WTC11 (cell line): ENCODE measurements at regions not wholly inside any gene's neighbourhood (a gene's known extent, or its start where the extent isn't known, plus 50 kb on each side); places are given as distances from the start of the nearest gene placed in this dataset.

Source experiments
- ATAC-seq: fragments of 200-7000 bp; cut with Tn5 transposase; 2 replicates; pipeline ENCODE4 v1.10.0; 2021; ENCODE audit warnings: mild to moderate bottlenecking, moderate library complexity
- CTCF ChIA-PET: fragments of 300-600 bp; sonication (Branson Sonifier 250); formaldehyde crosslinking; loops from one replicate; lab custom pipeline; 2021; ENCODE audit warnings: antibody characterized with exemption; lab: Charles Lee
- POLR2A ChIA-PET: fragments of 350-600 bp; sonication (Branson Sonifier 250); formaldehyde crosslinking; loops from one replicate; lab custom pipeline; 2021; ENCODE audit warnings: antibody characterized with exemption; lab: Charles Lee
- DNase-seq: peaks from one replicate; pipeline ENCODE4 v3.0.0; 2021; ENCODE audit warnings: low spot score
- H3K27ac Mint-ChIP-seq: 2 replicates; pipeline ENCODE4 v1.8.0; 2021; ENCODE audit warnings: mixed read lengths
- H3K27me3 Mint-ChIP-seq: 2 replicates; pipeline ENCODE4 v1.8.0; 2021; ENCODE audit warnings: low read depth, mild to moderate bottlenecking, moderate library complexity, mixed read lengths
- H3K36me3 Mint-ChIP-seq: 2 replicates; pipeline ENCODE4 v1.8.0; 2021; ENCODE audit warnings: mixed read lengths
- H3K4me1 Mint-ChIP-seq: 2 replicates; pipeline ENCODE4 v1.8.0; 2022; ENCODE audit warnings: mixed read lengths
- H3K4me3 Mint-ChIP-seq: 2 replicates; pipeline ENCODE4 v1.8.0; 2021; ENCODE audit warnings: mild to moderate bottlenecking, moderate library complexity, mixed read lengths
- H3K9me3 Mint-ChIP-seq: 2 replicates; pipeline ENCODE4 v1.8.0; 2021; ENCODE audit warnings: mixed read lengths
- EMX1 ChIP-seq: fragments of 250-450 bp; sonication (Bioruptor Pico); IDR thresholded peaks from 2 replicates; pipeline ENCODE4 v1.8.0; 2021; ENCODE audit warnings: mild to moderate bottlenecking
- FOXP1 ChIP-seq: sonication (generic); formaldehyde crosslinking; IDR thresholded peaks from 2 replicates; pipeline ENCODE4 v1.8.0; 2022; ENCODE audit warnings: missing genetic modification reagents, mild to moderate bottlenecking, moderate library complexity, borderline replicate concordance
- GABPB1 ChIP-seq: sonication (generic); formaldehyde crosslinking; IDR thresholded peaks from 2 replicates; pipeline ENCODE4 v1.8.1; 2023; ENCODE audit warnings: mild to moderate bottlenecking, missing genetic modification reagents
- MXD4 ChIP-seq: fragments of 250-450 bp; sonication (Bioruptor Pico); IDR thresholded peaks from 2 replicates; pipeline ENCODE4 v1.8.0; 2021; ENCODE audit warnings: mild to moderate bottlenecking, moderate library complexity, borderline replicate concordance
- ZNF121 ChIP-seq: sonication (generic); formaldehyde crosslinking; IDR thresholded peaks from 2 replicates; pipeline ENCODE4 v1.8.0; 2023; ENCODE audit warnings: missing genetic modification reagents
- ZNF317 ChIP-seq: sonication (generic); formaldehyde crosslinking; IDR thresholded peaks from 2 replicates; pipeline ENCODE4 v1.8.1; 2023; ENCODE audit warnings: low read depth, mild to moderate bottlenecking, moderate library complexity, missing genetic modification reagents, borderline replicate concordance
- ZNF416 ChIP-seq: fragments of 250-450 bp; sonication (Bioruptor Pico); IDR thresholded peaks from 2 replicates; pipeline ENCODE4 v1.9.0; 2021; ENCODE audit warnings: mild to moderate bottlenecking, inconsistent platforms
- ZNF671 ChIP-seq: fragments of 250-450 bp; sonication (Bioruptor Pico); IDR thresholded peaks from 2 replicates; pipeline ENCODE4 v1.8.0; 2021; ENCODE audit warnings: mild to moderate bottlenecking
- TF ChIP-seq, protein P1 (sequence below): sonication (generic); formaldehyde crosslinking; IDR thresholded peaks from 2 replicates; pipeline ENCODE4 v1.8.1; 2022; ENCODE audit warnings: low read depth, mild to moderate bottlenecking, moderate library complexity, missing genetic modification reagents, borderline replicate concordance
- TF ChIP-seq, protein P2 (sequence below): sonication (generic); formaldehyde crosslinking; IDR thresholded peaks from 2 replicates; pipeline ENCODE4 v1.8.0; 2022; ENCODE audit warnings: missing genetic modification reagents
- TF ChIP-seq, protein P3 (sequence below): fragments of 250-450 bp; sonication (Bioruptor Pico); IDR thresholded peaks from 2 replicates; pipeline ENCODE4 v1.9.0; 2021; ENCODE audit warnings: mild to moderate bottlenecking, borderline replicate concordance
- TF ChIP-seq, protein P4 (sequence below): sonication (generic); formaldehyde crosslinking; IDR thresholded peaks from 2 replicates; pipeline ENCODE4 v1.8.1; 2022; ENCODE audit warnings: low read depth, missing genetic modification reagents, borderline replicate concordance
- TF ChIP-seq, protein P5 (sequence below): sonication (generic); formaldehyde crosslinking; IDR thresholded peaks from 2 replicates; pipeline ENCODE4 v1.8.1; 2023; ENCODE audit warnings: mild to moderate bottlenecking, moderate library complexity, missing genetic modification reagents
- TF ChIP-seq, protein P6 (sequence below): sonication (generic); formaldehyde crosslinking; conservative IDR thresholded peaks from 2 replicates; pipeline ENCODE4 v1.8.1; 2022; ENCODE audit warnings: mild to moderate bottlenecking, missing genetic modification reagents
- TF ChIP-seq, protein P7 (sequence below): sonication (generic); formaldehyde crosslinking; IDR thresholded peaks from 2 replicates; pipeline ENCODE4 v1.8.0; 2023; ENCODE audit warnings: missing genetic modification reagents
- TF ChIP-seq, protein P8 (sequence below): sonication (generic); formaldehyde crosslinking; conservative IDR thresholded peaks from 2 replicates; pipeline ENCODE4 v1.8.1; 2023; ENCODE audit warnings: mild to moderate bottlenecking, low read depth, missing genetic modification reagents, moderate library complexity
- TF ChIP-seq, protein P9 (sequence below): sonication (generic); formaldehyde crosslinking; IDR thresholded peaks from 2 replicates; pipeline ENCODE4 v1.8.0; 2022; ENCODE audit warnings: mild to moderate bottlenecking, missing genetic modification reagents

DNA sequence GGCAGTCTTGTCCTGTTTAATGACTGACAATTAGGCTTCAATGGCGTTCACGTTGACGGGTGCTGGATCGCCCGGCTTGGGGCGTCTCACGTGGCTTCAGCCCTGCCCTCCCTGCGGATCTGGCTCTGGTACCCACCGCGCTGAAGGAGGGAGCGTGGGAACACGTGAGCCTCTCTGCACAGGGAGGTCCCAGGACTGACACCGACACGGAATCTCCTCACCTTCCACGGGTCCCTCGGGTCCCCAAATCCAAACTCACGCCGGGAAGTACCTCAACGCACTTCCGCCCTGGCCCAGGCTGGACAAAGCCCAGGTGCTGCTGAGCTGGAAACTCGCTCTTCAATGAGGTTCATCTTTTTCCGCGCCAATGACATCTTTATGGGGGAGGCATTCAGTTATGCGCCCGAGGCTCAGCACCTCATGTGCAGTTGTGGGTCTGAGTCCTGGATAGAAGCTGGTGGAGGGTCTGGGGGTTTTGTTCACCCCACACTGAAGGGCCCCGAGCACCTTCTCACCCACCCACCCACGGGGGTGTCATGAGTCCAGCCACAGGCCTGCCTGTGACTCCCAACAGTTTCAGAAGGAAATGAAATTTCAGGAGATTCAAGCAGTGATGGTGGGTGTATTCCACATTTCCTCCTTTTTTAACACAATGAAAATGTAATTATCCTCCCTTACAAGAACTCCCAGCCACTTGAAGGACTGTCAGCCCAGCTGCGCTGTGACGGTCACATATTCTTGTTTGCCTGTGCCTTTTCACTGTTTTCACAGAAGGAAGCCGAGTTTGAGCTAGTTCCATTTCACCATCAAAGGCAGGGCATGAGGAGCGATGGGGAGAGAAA, 251.7 kb upstream of the SFSWAP start:
- ChIA-PET CTCF (no interaction called here), POLR2A (no interaction called here)
- ATAC-seq (no peak), DNase-seq (no peak)
- no peaks in the 10 kb centered on the region for H3K36me3 Mint-ChIP-seq
- H3K9me3 Mint-ChIP-seq: peaks cover 6% of the 10 kb centered on the region
- H3K4me1 Mint-ChIP-seq: peaks cover 3% of the 10 kb centered on the region; the same call in 1 of the 2 replicates
- H3K4me3 Mint-ChIP-seq: no peak overlapping the region
- TF ChIP-seq ZNF416 (CRISPR knock-in tag): no peak
- TF ChIP-seq, protein P1, sequence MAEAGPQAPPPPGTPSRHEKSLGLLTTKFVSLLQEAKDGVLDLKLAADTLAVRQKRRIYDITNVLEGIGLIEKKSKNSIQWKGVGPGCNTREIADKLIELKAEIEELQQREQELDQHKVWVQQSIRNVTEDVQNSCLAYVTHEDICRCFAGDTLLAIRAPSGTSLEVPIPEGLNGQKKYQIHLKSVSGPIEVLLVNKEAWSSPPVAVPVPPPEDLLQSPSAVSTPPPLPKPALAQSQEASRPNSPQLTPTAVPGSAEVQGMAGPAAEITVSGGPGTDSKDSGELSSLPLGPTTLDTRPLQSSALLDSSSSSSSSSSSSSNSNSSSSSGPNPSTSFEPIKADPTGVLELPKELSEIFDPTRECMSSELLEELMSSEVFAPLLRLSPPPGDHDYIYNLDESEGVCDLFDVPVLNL: no peak
- TF ChIP-seq FOXP1 (CRISPR knock-in tag): no peak
- no peak for TF ChIP-seq ZNF121 (CRISPR knock-in tag)
- TF ChIP-seq, protein P2, sequence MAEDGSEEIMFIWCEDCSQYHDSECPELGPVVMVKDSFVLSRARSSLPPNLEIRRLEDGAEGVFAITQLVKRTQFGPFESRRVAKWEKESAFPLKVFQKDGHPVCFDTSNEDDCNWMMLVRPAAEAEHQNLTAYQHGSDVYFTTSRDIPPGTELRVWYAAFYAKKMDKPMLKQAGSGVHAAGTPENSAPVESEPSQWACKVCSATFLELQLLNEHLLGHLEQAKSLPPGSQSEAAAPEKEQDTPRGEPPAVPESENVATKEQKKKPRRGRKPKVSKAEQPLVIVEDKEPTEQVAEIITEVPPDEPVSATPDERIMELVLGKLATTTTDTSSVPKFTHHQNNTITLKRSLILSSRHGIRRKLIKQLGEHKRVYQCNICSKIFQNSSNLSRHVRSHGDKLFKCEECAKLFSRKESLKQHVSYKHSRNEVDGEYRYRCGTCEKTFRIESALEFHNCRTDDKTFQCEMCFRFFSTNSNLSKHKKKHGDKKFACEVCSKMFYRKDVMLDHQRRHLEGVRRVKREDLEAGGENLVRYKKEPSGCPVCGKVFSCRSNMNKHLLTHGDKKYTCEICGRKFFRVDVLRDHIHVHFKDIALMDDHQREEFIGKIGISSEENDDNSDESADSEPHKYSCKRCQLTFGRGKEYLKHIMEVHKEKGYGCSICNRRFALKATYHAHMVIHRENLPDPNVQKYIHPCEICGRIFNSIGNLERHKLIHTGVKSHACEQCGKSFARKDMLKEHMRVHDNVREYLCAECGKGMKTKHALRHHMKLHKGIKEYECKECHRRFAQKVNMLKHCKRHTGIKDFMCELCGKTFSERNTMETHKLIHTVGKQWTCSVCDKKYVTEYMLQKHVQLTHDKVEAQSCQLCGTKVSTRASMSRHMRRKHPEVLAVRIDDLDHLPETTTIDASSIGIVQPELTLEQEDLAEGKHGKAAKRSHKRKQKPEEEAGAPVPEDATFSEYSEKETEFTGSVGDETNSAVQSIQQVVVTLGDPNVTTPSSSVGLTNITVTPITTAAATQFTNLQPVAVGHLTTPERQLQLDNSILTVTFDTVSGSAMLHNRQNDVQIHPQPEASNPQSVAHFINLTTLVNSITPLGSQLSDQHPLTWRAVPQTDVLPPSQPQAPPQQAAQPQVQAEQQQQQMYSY (CRISPR knock-in tag): no peak
- TF ChIP-seq ZNF317 (CRISPR knock-in tag): no peak
- TF ChIP-seq MXD4 (CRISPR knock-in tag): no peak
- TF ChIP-seq, protein P3, sequence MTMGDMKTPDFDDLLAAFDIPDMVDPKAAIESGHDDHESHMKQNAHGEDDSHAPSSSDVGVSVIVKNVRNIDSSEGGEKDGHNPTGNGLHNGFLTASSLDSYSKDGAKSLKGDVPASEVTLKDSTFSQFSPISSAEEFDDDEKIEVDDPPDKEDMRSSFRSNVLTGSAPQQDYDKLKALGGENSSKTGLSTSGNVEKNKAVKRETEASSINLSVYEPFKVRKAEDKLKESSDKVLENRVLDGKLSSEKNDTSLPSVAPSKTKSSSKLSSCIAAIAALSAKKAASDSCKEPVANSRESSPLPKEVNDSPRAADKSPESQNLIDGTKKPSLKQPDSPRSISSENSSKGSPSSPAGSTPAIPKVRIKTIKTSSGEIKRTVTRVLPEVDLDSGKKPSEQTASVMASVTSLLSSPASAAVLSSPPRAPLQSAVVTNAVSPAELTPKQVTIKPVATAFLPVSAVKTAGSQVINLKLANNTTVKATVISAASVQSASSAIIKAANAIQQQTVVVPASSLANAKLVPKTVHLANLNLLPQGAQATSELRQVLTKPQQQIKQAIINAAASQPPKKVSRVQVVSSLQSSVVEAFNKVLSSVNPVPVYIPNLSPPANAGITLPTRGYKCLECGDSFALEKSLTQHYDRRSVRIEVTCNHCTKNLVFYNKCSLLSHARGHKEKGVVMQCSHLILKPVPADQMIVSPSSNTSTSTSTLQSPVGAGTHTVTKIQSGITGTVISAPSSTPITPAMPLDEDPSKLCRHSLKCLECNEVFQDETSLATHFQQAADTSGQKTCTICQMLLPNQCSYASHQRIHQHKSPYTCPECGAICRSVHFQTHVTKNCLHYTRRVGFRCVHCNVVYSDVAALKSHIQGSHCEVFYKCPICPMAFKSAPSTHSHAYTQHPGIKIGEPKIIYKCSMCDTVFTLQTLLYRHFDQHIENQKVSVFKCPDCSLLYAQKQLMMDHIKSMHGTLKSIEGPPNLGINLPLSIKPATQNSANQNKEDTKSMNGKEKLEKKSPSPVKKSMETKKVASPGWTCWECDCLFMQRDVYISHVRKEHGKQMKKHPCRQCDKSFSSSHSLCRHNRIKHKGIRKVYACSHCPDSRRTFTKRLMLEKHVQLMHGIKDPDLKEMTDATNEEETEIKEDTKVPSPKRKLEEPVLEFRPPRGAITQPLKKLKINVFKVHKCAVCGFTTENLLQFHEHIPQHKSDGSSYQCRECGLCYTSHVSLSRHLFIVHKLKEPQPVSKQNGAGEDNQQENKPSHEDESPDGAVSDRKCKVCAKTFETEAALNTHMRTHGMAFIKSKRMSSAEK (CRISPR knock-in tag): no peak
- TF ChIP-seq, protein P4, sequence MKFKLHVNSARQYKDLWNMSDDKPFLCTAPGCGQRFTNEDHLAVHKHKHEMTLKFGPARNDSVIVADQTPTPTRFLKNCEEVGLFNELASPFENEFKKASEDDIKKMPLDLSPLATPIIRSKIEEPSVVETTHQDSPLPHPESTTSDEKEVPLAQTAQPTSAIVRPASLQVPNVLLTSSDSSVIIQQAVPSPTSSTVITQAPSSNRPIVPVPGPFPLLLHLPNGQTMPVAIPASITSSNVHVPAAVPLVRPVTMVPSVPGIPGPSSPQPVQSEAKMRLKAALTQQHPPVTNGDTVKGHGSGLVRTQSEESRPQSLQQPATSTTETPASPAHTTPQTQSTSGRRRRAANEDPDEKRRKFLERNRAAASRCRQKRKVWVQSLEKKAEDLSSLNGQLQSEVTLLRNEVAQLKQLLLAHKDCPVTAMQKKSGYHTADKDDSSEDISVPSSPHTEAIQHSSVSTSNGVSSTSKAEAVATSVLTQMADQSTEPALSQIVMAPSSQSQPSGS (CRISPR knock-in tag): no peak
- TF ChIP-seq, protein P5, sequence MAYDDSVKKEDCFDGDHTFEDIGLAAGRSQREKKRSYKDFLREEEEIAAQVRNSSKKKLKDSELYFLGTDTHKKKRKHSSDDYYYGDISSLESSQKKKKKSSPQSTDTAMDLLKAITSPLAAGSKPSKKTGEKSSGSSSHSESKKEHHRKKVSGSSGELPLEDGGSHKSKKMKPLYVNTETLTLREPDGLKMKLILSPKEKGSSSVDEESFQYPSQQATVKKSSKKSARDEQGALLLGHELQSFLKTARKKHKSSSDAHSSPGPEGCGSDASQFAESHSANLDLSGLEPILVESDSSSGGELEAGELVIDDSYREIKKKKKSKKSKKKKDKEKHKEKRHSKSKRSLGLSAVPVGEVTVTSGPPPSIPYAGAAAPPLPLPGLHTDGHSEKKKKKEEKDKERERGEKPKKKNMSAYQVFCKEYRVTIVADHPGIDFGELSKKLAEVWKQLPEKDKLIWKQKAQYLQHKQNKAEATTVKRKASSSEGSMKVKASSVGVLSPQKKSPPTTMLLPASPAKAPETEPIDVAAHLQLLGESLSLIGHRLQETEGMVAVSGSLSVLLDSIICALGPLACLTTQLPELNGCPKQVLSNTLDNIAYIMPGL: no peak
- TF ChIP-seq, protein P6, sequence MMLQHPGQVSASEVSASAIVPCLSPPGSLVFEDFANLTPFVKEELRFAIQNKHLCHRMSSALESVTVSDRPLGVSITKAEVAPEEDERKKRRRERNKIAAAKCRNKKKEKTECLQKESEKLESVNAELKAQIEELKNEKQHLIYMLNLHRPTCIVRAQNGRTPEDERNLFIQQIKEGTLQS (CRISPR knock-in tag): no peak
- TF ChIP-seq, protein P7, sequence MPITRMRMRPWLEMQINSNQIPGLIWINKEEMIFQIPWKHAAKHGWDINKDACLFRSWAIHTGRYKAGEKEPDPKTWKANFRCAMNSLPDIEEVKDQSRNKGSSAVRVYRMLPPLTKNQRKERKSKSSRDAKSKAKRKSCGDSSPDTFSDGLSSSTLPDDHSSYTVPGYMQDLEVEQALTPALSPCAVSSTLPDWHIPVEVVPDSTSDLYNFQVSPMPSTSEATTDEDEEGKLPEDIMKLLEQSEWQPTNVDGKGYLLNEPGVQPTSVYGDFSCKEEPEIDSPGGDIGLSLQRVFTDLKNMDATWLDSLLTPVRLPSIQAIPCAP: no peak
- TF ChIP-seq, protein P8, sequence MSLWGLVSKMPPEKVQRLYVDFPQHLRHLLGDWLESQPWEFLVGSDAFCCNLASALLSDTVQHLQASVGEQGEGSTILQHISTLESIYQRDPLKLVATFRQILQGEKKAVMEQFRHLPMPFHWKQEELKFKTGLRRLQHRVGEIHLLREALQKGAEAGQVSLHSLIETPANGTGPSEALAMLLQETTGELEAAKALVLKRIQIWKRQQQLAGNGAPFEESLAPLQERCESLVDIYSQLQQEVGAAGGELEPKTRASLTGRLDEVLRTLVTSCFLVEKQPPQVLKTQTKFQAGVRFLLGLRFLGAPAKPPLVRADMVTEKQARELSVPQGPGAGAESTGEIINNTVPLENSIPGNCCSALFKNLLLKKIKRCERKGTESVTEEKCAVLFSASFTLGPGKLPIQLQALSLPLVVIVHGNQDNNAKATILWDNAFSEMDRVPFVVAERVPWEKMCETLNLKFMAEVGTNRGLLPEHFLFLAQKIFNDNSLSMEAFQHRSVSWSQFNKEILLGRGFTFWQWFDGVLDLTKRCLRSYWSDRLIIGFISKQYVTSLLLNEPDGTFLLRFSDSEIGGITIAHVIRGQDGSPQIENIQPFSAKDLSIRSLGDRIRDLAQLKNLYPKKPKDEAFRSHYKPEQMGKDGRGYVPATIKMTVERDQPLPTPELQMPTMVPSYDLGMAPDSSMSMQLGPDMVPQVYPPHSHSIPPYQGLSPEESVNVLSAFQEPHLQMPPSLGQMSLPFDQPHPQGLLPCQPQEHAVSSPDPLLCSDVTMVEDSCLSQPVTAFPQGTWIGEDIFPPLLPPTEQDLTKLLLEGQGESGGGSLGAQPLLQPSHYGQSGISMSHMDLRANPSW (CRISPR knock-in tag): no peak
- no peak for TF ChIP-seq GABPB1 (CRISPR knock-in tag)
- no peak for TF ChIP-seq ZNF671
- no peak for TF ChIP-seq EMX1
- TF ChIP-seq, protein P9, sequence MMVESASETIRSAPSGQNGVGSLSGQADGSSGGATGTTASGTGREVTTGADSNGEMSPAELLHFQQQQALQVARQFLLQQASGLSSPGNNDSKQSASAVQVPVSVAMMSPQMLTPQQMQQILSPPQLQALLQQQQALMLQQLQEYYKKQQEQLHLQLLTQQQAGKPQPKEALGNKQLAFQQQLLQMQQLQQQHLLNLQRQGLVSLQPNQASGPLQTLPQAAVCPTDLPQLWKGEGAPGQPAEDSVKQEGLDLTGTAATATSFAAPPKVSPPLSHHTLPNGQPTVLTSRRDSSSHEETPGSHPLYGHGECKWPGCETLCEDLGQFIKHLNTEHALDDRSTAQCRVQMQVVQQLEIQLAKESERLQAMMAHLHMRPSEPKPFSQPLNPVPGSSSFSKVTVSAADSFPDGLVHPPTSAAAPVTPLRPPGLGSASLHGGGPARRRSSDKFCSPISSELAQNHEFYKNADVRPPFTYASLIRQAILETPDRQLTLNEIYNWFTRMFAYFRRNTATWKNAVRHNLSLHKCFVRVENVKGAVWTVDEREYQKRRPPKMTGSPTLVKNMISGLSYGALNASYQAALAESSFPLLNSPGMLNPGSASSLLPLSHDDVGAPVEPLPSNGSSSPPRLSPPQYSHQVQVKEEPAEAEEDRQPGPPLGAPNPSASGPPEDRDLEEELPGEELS: no peak
- no peak overlapping the region for H3K27ac Mint-ChIP-seq
- H3K27me3 Mint-ChIP-seq: no peaks in the 10 kb centered on the region
